Hippocampal formation (tissue), 2 donors: ENCODE measurements at regions not wholly inside any gene's neighbourhood (a gene's known extent, or its start where the extent isn't known, plus 50 kb on each side); places are given as distances from the start of the nearest gene placed in this dataset.
"Not testable (repeated sequence)": the region's sequence is repeated elsewhere in the genome, so short reads cannot be mapped to it uniquely, and the experiment has no call there.

Experiments used
- DNase-seq, 2 donors: peaks; one replicate each; lab custom pipeline; 2025; lab: John Stamatoyannopoulos, UW

- DNase-seq, result not testable (repeated sequence)
Measured at GRCh38 chr21:31819692-31820091, 53.1 kb upstream of the HUNK start.

DNA sequence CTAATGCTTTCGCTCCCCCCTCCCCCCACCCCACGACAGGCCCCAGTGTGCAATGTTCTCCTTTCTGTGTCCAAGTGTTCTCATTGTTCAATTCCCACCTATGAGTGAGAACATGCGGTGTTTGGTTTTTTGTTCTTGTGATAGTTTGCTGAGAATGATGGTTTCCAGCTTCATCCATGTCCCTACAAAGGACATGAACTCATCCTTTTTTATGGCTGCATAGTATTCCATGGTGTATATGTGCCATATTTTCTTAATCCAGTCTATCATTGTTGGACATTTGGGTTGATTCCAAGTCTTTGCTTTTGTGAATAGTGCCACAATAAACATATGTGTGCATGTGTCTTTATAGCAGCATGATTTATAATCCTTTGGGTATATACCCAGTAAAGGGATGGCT is 58.5 kb upstream of the HUNK start:
- not testable (repeated sequence) for DNase-seq

DNA sequence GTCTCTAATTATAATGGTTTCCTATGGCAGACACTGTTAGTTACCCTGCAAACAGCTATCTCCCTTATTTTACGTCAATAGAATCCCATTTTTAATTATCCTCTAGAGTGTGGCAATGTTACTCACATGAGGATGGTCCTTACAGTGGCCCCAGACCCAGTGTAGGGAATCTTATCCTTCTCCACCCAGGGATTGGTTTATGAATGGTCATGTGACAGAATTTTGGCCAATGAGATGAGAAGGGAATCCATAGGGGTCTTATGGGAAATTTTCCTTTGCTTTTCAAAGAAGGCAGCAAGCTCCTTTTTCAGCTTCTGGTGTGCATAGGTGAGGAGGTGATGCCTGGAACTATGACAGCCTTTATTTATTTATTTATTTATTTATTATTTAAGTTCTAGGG is 59.0 kb upstream of the HUNK start:
- no peak for DNase-seq

DNA sequence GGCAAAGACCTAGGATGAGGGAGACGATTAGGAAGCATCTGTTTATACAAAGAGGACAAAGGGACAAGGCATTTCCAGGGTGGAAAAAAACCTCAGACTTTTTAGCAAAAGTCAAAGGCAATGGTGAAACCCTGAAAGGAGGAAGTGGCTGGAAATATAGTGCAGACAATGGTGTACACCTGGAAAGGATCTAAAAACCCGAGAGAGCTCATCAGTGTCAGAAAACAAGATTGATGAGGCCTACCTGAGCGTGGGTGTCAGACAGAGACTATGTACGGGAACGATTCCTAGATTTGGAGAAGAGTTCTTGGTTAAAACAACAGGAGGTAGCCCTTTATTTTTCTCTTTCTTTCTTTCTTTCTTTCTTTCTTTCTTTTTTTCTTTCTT is 68.8 kb upstream of the HUNK start:
- DNase-seq, result no peak

GRCh38 chr21:31803039-31804007 is 69.5 kb upstream of the HUNK start:
- no peak for DNase-seq

- DNase-seq, result no peak
Measured at GRCh38 chr21:31802331-31802730, 70.4 kb upstream of the SCAF4 start.

DNA sequence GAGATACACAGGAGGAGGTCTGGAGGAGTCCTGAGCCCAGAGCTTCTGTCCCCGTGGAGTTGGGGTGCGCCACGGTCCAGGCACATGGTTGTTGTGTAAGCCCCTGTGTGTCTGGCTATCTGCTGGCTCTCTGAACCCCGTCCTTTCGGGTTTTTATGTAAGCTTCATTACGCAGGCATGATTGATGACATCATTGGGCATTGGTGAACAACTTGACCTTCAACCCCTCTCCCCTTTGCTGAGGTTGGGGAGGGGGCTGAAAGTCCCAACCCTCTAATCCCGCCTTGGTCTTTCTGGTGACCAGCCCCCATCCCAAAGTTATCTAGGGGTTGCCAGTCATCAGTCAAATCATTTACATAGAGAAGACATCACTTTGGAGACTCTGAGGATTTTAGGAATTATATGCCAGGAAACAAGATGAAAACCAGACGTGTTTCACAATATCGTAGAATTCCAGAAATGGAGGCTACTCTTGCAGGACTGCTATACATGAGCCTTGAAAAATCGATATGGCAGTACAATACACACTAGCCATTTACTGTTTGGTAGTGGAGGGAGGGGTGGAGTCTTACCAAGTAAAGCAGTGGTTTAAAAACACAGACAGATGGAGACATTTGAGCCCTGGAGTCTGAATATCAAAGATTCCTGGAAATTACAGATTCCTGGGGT is 69.8 kb upstream of the SCAF4 start:
- DNase-seq, result no peak

GRCh38 chr21:31798842-31799704 is 67.2 kb upstream of the SCAF4 start:
- DNase-seq, result no peak

DNA sequence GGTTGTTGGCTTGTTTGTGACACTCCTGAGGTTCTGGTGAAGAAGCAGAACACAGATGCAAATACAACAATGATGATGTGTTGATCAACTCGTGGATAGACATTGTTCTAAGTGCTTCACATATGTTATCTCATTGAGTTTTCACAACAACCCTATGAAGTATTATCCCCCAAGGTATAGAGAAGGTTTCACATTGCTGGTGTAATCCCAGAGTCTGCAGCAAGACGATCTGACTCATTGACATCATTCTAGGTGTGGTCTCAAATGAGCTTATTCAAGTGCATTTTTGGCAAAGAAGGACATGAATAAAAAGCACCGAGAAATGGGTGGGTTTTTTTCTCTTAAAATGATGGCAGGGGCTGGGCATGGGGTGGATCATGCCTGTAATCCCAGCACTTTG is 64.1 kb upstream of the SCAF4 start:
- no peak for DNase-seq

DNA sequence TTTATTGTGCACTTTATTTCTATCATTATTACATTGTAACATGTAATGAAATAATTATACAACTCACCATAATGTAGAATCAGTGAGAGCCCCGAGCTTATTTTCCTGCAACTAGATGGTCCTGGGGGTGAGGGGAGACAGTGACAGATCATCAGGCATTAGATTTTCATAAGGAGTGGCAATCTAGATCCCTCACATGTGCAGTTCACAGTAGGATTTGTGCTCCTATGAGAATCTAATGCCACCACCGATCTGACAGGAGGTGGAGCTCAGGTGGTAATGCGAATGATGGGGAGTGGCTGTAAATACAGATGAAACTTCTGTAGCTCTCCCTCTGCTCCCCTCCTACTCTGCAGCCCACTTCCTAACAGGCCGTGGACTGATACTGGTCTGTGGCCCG is 58.5 kb upstream of the SCAF4 start:
- DNase-seq, result not testable (repeated sequence)

DNA sequence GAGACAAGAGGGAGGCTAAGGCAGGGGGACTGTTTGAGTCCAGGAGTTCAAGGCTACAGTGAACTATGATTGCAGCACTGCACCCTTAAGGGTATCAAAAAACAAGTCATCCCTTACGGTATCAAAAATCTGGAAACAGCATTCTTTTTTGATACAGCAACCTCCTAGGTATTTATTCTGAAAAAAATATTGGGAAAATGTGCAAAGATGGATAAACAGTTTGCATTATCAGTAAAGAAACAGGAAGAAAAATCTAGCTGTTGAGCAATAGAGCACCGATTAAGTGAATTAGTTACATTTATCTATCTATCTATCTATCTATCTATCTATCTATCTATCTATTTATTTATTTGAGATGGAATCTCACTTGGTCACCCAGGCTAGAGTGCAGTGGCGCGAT is 56.7 kb upstream of the SCAF4 start:
- no peak for DNase-seq

DNA sequence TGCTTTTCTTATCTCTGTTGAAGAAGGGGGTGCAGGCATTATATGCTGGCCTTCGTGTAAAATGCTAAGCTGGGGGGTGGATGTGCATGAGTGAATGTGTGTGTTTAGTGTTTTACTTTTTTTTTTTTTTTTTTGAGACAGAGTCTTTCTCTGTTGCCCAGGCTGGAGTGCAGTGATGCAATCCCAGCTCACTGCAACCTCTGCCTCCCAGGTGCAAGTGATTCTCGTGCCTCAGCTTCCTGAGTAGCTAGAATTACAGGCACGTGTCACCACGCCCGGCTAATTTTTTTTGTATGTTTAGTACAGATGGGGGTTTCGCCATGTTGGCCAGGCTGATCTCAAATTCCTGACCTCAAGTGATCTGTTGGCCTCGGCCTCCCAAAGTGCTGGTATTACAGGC is 55.8 kb upstream of the SCAF4 start:
- DNase-seq, result not testable (repeated sequence)

DNA sequence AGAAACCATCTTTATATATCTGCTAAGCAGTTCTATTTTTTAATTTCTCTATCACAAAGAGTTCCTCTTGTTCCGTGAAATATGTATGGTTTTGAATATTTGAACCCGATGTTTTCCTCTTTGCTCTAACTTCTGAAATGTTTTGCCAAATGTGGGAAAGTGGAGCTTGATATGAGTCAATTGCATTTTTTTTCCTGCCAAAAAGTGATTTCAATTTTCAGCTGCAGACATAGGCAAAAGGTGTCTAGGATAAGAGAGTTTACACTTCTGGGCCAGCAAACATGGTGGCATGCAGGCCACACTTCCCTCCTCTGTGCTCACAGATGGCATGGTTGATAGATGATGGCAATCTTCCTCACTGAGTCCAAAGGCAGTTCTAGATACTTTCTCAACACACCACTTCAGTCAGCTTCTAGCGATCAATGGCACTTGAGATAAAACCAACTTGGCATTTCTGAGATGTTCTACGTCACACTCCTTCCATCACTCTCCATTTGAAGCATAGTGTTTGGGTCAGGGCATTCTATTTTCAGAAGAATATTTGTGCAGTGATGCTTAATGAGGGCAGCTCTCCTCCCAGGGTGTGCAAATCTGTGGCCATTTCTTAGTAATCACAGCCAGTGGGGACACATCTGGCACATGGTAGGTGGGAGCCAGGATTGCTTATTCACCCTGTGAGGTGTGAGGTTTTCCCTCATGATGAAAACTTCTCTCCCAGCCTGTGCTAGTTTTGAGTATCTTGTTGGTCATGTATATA is 54.4 kb upstream of the SCAF4 start:
- DNase-seq, result no peak

DNA sequence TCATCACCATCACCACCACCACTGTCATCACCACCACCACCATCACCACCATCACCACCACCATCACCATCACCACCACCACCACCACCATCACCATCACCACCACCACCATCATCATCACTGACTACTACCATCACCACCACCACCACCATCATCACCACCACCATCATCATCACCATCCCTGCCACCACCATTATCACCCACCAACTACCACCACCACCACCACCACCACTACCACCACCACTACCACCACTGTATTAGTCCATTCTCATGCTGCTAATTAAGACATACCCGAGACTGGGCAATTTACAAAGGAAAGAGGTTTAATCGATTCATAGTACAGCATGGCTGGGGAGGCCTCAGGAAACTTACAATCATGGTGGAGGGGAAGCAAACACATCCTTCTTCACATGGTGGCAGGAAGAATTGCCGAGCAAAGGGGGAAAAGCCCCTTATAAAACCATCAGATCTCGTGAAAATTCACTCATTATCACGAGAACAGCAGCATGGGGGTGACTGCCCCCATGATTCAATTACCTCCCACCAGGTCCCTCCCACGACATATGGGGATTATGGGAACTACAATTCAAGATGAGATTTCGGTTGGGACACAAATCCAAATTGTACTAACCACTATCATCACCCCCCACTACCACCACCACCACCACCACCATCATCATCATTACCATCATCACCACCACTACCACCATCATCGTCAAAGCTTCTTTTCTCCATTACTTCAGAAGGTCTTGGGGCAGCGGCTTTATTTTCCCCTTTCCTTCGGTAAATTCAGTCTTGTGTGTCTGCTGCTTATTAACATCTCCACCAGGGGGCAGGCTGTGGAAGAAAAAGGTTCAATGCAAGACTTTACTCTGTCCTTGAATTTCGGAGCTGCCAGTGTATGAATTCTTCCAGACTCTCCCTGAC is 53.6 kb upstream of the SCAF4 start:
- DNase-seq, result peak; percentile 39 to 63

- DNase-seq, result peak in 1 of 2 donors; percentile 8
Measured at GRCh38 chr21:31781737-31782136, 49.8 kb upstream of the SCAF4 start.
